ENCODE measurements at regions not wholly inside any gene's neighbourhood (a gene's known extent, or its start where the extent isn't known, plus 50 kb on each side); places are given as distances from the start of the nearest gene placed in this dataset.

DNA sequence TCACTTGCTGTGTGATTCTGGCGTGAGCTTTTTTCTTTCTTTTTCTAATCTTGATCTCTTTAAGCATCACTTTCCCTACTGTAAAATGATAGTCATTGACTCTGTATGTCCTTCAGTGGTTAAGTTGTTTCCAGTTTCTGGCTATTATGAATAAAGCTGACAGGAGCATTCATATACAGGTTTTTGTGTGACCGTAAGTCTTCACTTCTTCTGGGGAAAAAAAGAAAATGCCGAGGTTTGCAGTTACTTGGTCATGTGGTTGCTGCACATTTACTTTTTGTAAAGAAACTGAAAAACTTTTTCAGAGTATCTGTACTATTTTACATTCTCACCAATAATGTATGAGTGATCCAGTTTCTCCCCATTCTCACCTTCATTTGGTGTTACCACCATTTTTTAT, 247.4 kb upstream of the RBMS3 start:
- no peak for DNase-seq (ENCODE audit: low read depth)
- H3K4me3 ChIP-seq (ENCODE audit: low read depth, low read length), result no peak overlapping the region
- TF ChIP-seq CTCF (conservative IDR thresholded peaks at IDR 0.05; ENCODE audit: low read depth, low read length), result no peak

- DNase-seq (ENCODE audit: low read depth), result no peak
- no peak for TF ChIP-seq CTCF (conservative IDR thresholded peaks at IDR 0.05; ENCODE audit: low read depth, low read length)
- no peak overlapping the region for H3K4me3 ChIP-seq (ENCODE audit: low read depth, low read length)
These were observed 230.7 kb upstream of the RBMS3 start for GRCh38 chr3:29050155-29050554.

GRCh38 chr3:29057326-29057725, 223.5 kb upstream of the RBMS3 start:
- no peak for TF ChIP-seq CTCF (conservative IDR thresholded peaks at IDR 0.05; ENCODE audit: low read depth, low read length)
- no peak overlapping the region for H3K4me3 ChIP-seq (ENCODE audit: low read depth, low read length)
- peak; percentile 75 for DNase-seq (ENCODE audit: low read depth)

DNA sequence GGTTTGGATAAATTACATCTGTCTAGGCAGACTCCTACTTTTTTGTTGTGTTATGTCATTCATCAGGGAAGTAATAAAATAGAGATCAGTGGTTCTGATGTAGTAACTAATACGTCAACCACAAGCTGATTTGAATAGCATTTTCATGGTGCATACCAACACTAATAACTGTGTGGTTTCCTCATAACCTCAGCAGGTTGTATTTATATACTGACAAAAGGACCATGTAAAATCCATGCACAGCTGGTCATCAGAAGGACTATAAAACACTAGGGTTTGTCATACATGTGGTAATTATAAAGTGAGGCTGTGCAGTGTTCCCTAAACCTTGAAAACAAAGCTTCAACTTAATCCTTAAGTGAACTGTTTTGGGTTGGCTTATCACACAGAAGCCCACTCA, 216.8 kb upstream of the RBMS3 start:
- no peak for DNase-seq (ENCODE audit: low read depth)
- H3K4me3 ChIP-seq (ENCODE audit: low read depth, low read length), result no peak overlapping the region
- no peak for TF ChIP-seq CTCF (conservative IDR thresholded peaks at IDR 0.05; ENCODE audit: low read depth, low read length)

DNA sequence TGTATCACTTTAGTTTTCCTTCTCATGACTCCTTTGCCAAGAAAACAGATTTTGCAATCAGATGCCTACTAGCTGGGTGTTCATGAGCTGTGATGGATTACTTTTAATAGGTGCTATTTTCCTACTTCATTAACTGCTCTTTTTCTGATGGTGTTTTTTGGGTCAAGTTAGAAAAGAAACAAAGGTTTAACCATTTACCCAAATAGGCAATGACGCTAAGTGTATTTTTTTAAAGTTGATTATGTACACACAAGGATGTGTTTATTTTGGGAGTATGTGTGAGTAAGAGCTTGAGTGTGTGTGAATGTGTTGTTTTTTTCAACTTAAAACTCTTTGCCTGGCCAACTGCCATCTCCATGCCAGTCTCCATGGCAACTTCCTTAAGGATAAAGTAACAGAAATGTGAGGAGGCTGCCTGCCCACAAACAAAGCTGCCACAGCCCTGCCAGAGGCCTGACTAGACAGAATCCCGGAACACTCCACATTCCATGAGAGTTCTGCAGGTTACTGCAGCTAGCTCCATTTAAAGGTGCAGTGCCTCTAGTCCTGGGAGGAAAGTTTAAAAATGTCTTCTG, 215.6 kb upstream of the RBMS3 start:
- no peak overlapping the region for H3K4me3 ChIP-seq (ENCODE audit: low read depth, low read length)
- no peak for TF ChIP-seq CTCF (conservative IDR thresholded peaks at IDR 0.05; ENCODE audit: low read depth, low read length)
- peak; percentile 100 for DNase-seq (ENCODE audit: low read depth)

DNA sequence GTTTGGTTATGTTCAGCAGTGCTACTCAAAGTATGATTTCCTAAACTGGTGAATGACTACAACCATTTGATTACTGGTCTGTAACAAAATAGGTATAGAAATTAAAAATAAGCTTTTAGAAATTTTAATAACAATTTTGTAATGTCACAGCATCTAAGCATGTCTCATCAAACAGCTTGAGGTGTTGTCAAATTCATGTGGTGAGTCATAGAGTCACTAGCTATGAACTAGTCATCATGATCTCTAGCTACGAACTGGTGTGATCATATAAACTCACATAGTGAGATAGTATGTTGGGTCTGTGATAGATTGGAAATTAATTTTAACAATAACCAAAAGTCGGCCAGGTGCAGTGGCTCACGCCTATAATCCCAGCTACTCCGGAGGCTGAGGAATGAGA, 213.9 kb upstream of the RBMS3 start:
- DNase-seq (ENCODE audit: low read depth), result no peak
- H3K4me3 ChIP-seq (ENCODE audit: low read depth, low read length), result no peak overlapping the region
- TF ChIP-seq CTCF (conservative IDR thresholded peaks at IDR 0.05; ENCODE audit: low read depth, low read length), result no peak

GRCh38 chr3:29070959-29071634, 209.8 kb upstream of the RBMS3 start:
- H3K4me3 ChIP-seq (ENCODE audit: low read depth, low read length), result no peak overlapping the region
- no peak for DNase-seq (ENCODE audit: low read depth)
- TF ChIP-seq CTCF (conservative IDR thresholded peaks at IDR 0.05; ENCODE audit: low read depth, low read length), result no peak

Measured in epithelial cell of proximal tubule (primary cell).